ENCODE measurements at regions not wholly inside any gene's neighbourhood (a gene's known extent, or its start where the extent isn't known, plus 50 kb on each side); places are given as distances from the start of the nearest gene placed in this dataset.

DNA sequence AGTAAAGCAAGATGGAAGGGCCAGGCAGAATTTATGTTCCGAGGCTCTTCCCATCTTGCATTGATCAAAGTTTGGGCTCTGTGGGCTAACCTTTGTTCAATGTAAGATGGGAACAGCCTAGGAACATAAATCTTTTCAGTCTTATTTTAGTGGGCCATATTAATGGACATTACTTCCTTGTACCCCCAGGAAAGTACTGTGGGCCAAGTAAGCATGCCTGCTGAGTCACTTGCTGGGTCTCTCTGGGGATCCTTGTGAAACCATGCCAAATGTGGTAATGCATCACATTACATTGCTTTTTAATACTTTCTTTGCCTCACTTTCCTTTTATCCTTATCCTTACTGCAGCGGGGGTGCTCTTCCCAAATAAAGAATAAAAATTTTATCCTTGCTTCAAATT lies 349.5 kb upstream of the POU1F1 start:
- TF ChIP-seq CTCF (IDR thresholded peaks at IDR 0.05) = no peak
- TF ChIP-seq POLR2A (IDR thresholded peaks at IDR 0.05) = no peak

Data from lower leg skin (tissue), 3 donors.